Stimulated activated effector memory CD8-positive, alpha-beta T cell treated with anti-CD3 and anti-CD28 coated beads, Interleukin-12 subunit alpha, Interleukin-12 subunit beta, amount 100 ng/mL, for 72 hours (primary cell): ENCODE measurements at regions not wholly inside any gene's neighbourhood (a gene's known extent, or its start where the extent isn't known, plus 50 kb on each side); places are given as distances from the start of the nearest gene placed in this dataset.

Source experiments
- ATAC-seq: fragments of 150-1000 bp; cut with Tn5 transposase; 2 replicates; pipeline ENCODE4 v1.10.0; 2021
- DNase-seq, 2 donors: peaks; one replicate each; pipeline ENCODE4 v3.0.0; 2021 to 2022; ENCODE audit warnings: low spot score in 2 of 2
- H3K27ac Mint-ChIP-seq: one replicate; pipeline ENCODE4 v1.8.0; 2022; ENCODE audit warnings: mild to moderate bottlenecking, mixed read lengths
- H3K36me3 Mint-ChIP-seq: one replicate; pipeline ENCODE4 v1.8.0; 2022; ENCODE audit warnings: mild to moderate bottlenecking, mixed read lengths
- H3K4me1 Mint-ChIP-seq: one replicate; pipeline ENCODE4 v1.8.0; 2022; ENCODE audit warnings: mixed read lengths
- H3K4me3 Mint-ChIP-seq: one replicate; pipeline ENCODE4 v1.8.0; 2022; ENCODE audit warnings: mild to moderate bottlenecking, mixed read lengths
- H3K9me3 Mint-ChIP-seq: one replicate; pipeline ENCODE4 v1.8.0; 2022; ENCODE audit warnings: mixed read lengths

- no peaks in the 10 kb centered on the region for H3K9me3 Mint-ChIP-seq
- no peak for ATAC-seq
- no peak overlapping the region for H3K4me3 Mint-ChIP-seq
- no peak overlapping the region for H3K27ac Mint-ChIP-seq
- no peak for DNase-seq
- no peaks in the 10 kb centered on the region for H3K4me1 Mint-ChIP-seq
- H3K36me3 Mint-ChIP-seq = no peaks in the 10 kb centered on the region
Measured at GRCh38 chr2:7182525-7182924, 265.3 kb downstream of the RNF144A start.

- no peak for ATAC-seq
- H3K4me1 Mint-ChIP-seq = no peaks in the 10 kb centered on the region
- H3K4me3 Mint-ChIP-seq = no peak overlapping the region
- no peaks in the 10 kb centered on the region for H3K36me3 Mint-ChIP-seq
- no peak overlapping the region for H3K27ac Mint-ChIP-seq
- H3K9me3 Mint-ChIP-seq = no peaks in the 10 kb centered on the region
- DNase-seq = no peak
Measured at GRCh38 chr2:7189106-7189505, 271.9 kb downstream of the RNF144A start.

- Mint-ChIP-seq H3K4me3 (no peak overlapping the region), H3K4me1 (no peaks in the 10 kb centered on the region), H3K36me3 (no peaks in the 10 kb centered on the region), H3K27ac (peak overlapping the region; percentile 8), H3K9me3 (no peaks in the 10 kb centered on the region)
- DNase-seq = no peak
- no peak for ATAC-seq
Measured at GRCh38 chr2:7190587-7191324, 273.5 kb downstream of the RNF144A start.

- H3K9me3 Mint-ChIP-seq = no peaks in the 10 kb centered on the region
- H3K4me1 Mint-ChIP-seq = no peaks in the 10 kb centered on the region
- DNase-seq (no peak), ATAC-seq (no peak)
- H3K27ac Mint-ChIP-seq = no peak overlapping the region
- no peak overlapping the region for H3K4me3 Mint-ChIP-seq
- H3K36me3 Mint-ChIP-seq = no peaks in the 10 kb centered on the region
Measured at GRCh38 chr2:7191932-7192331, 274.7 kb downstream of the RNF144A start.

GRCh38 chr2:7193457-7193856 is 276.2 kb downstream of the RNF144A start:
- Mint-ChIP-seq H3K4me1 (no peaks in the 10 kb centered on the region), H3K4me3 (no peak overlapping the region), H3K36me3 (no peaks in the 10 kb centered on the region), H3K9me3 (no peaks in the 10 kb centered on the region), H3K27ac (no peak overlapping the region)
- ATAC-seq (no peak), DNase-seq (no peak)

GRCh38 chr2:7194950-7195349 is 277.7 kb downstream of the RNF144A start:
- no peak for DNase-seq
- no peak overlapping the region for H3K27ac Mint-ChIP-seq

GRCh38 chr2:7196883-7197282 is 279.7 kb downstream of the RNF144A start:
- DNase-seq (no peak), ATAC-seq (no peak)
- Mint-ChIP-seq H3K36me3 (no peaks in the 10 kb centered on the region), H3K27ac (no peak overlapping the region), H3K9me3 (no peaks in the 10 kb centered on the region), H3K4me1 (no peaks in the 10 kb centered on the region), H3K4me3 (no peak overlapping the region)

More at GRCh38 chr2:7194950-7195349, 277.7 kb downstream of the RNF144A start:
- no peak for ATAC-seq
- H3K4me1 Mint-ChIP-seq = no peaks in the 10 kb centered on the region
- no peaks in the 10 kb centered on the region for H3K9me3 Mint-ChIP-seq
- H3K36me3 Mint-ChIP-seq = no peaks in the 10 kb centered on the region
- H3K4me3 Mint-ChIP-seq = no peak overlapping the region

GRCh38 chr2:7201851-7202250 is 284.6 kb downstream of the RNF144A start:
- no peak for DNase-seq
- Mint-ChIP-seq H3K27ac (no peak overlapping the region), H3K4me1 (no peaks in the 10 kb centered on the region), H3K4me3 (no peak overlapping the region), H3K36me3 (no peaks in the 10 kb centered on the region), H3K9me3 (no peaks in the 10 kb centered on the region)
- ATAC-seq = no peak

GRCh38 chr2:7203056-7203467 is 285.9 kb downstream of the RNF144A start:
- DNase-seq = peak; percentile 47 to 73
- Mint-ChIP-seq H3K4me3 (no peak overlapping the region), H3K9me3 (no peaks in the 10 kb centered on the region), H3K27ac (no peak overlapping the region), H3K36me3 (no peaks in the 10 kb centered on the region), H3K4me1 (no peaks in the 10 kb centered on the region)
- ATAC-seq = peak; percentile 66

GRCh38 chr2:7205151-7205830 is 288.1 kb downstream of the RNF144A start:
- Mint-ChIP-seq H3K9me3 (no peaks in the 10 kb centered on the region), H3K4me3 (no peak overlapping the region), H3K36me3 (no peaks in the 10 kb centered on the region), H3K4me1 (no peaks in the 10 kb centered on the region), H3K27ac (no peak overlapping the region)
- DNase-seq = no peak
- peak; percentile 55 for ATAC-seq

- H3K9me3 Mint-ChIP-seq = no peaks in the 10 kb centered on the region
- ATAC-seq (no peak), DNase-seq (no peak)
- H3K27ac Mint-ChIP-seq = no peak overlapping the region
- no peaks in the 10 kb centered on the region for H3K4me1 Mint-ChIP-seq
- H3K36me3 Mint-ChIP-seq = no peaks in the 10 kb centered on the region
- H3K4me3 Mint-ChIP-seq = no peak overlapping the region
Measured at GRCh38 chr2:7206111-7206810, 289.0 kb downstream of the RNF144A start.

- Mint-ChIP-seq H3K27ac (no peak overlapping the region), H3K9me3 (no peaks in the 10 kb centered on the region), H3K36me3 (no peaks in the 10 kb centered on the region), H3K4me3 (no peak overlapping the region), H3K4me1 (no peaks in the 10 kb centered on the region)
- ATAC-seq = no peak
- no peak for DNase-seq
Measured at GRCh38 chr2:7207631-7208030, 290.4 kb downstream of the RNF144A start.

GRCh38 chr2:7209757-7210555 is 292.7 kb downstream of the RNF144A start:
- DNase-seq = no peak
- Mint-ChIP-seq H3K27ac (no peak overlapping the region), H3K4me1 (no peaks in the 10 kb centered on the region), H3K9me3 (no peaks in the 10 kb centered on the region), H3K4me3 (no peak overlapping the region), H3K36me3 (no peaks in the 10 kb centered on the region)
- no peak for ATAC-seq

GRCh38 chr2:7210712-7211111 is 293.5 kb downstream of the RNF144A start:
- Mint-ChIP-seq H3K27ac (no peak overlapping the region), H3K4me3 (no peak overlapping the region), H3K4me1 (no peaks in the 10 kb centered on the region), H3K9me3 (no peaks in the 10 kb centered on the region), H3K36me3 (no peaks in the 10 kb centered on the region)
- DNase-seq = no peak
- ATAC-seq = no peak

GRCh38 chr2:7225848-7226247 is 308.6 kb downstream of the RNF144A start:
- H3K36me3 Mint-ChIP-seq = no peaks in the 10 kb centered on the region
- ATAC-seq (no peak), DNase-seq (no peak)
- no peak overlapping the region for H3K27ac Mint-ChIP-seq
- no peak overlapping the region for H3K4me3 Mint-ChIP-seq
- no peaks in the 10 kb centered on the region for H3K4me1 Mint-ChIP-seq
- H3K9me3 Mint-ChIP-seq = no peaks in the 10 kb centered on the region
